Gastrocnemius medialis (tissue), 4 donors: ENCODE measurements at regions not wholly inside any gene's neighbourhood (a gene's known extent, or its start where the extent isn't known, plus 50 kb on each side); places are given as distances from the start of the nearest gene placed in this dataset.
"Not testable (repeated sequence)": the region's sequence is repeated elsewhere in the genome, so short reads cannot be mapped to it uniquely, and the experiment has no call there.

Experiments used
- ATAC-seq, 2 donors: fragments of 150-250 bp; one replicate each; pipeline ENCODE4 v1.9.1; 2016
- DNase-seq, 2 donors: peaks; one replicate each; pipeline ENCODE4 v3.0.0-alpha.2; 2019
- H3K27ac ChIP-seq, 4 donors: fragments of 200-600 bp; sonication (generic); 1 replicate in 1 of 4; 2 replicates in 3 of 4; pipeline ENCODE4 v1.5.1; 2016 to 2018; ENCODE audit warnings: mild to moderate bottlenecking in 2 of 4, moderate library complexity in 1 of 4
- H3K27me3 ChIP-seq, 3 donors: fragments of 200-600 bp; sonication (generic) in 2 of 3; 1 replicate in 1 of 3; 2 replicates in 2 of 3; pipeline versions ENCODE4 v1.5.1 to v1.6.0; 2016 to 2019; ENCODE audit warnings: mild to moderate bottlenecking in 1 of 3, moderate library complexity in 1 of 3
- H3K36me3 ChIP-seq, 2 donors: fragments of 200-600 bp; sonication (generic) in 1 of 2; one replicate each; pipeline ENCODE4 v1.5.1; 2017 to 2018
- H3K4me1 ChIP-seq, 2 donors: fragments of 200-600 bp; sonication (generic) in 1 of 2; one replicate each; pipeline ENCODE4 v1.5.1; 2016 to 2017; ENCODE audit warnings: mild to moderate bottlenecking in 2 of 2
- H3K4me3 ChIP-seq, 4 donors: fragments of 200-600 bp; sonication (generic) in 3 of 4; 1 replicate in 1 of 4; 2 replicates in 3 of 4; pipeline ENCODE4 v1.5.1; 2016 to 2019; ENCODE audit warnings: mild to moderate bottlenecking in 2 of 4
- H3K9me3 ChIP-seq, 3 donors: fragments of 200-600 bp; sonication (generic) in 2 of 3; 1 replicate in 1 of 3; 2 replicates in 2 of 3; pipeline ENCODE4 v1.5.1; 2016 to 2019
- CTCF ChIP-seq, 5 experiments: fragments of 450-650 bp in 3 of 5; fragments of 200-600 bp in 2 of 5; sonication (generic) in 2 of 5; IDR thresholded peaks in 4 of 5; conservative IDR thresholded peaks in 1 of 5; 1 replicate in 4 of 5; 2 replicates in 1 of 5; pipeline ENCODE4 v1.5.1; 2016 to 2019; ENCODE audit warnings: antibody characterized with exemption in 5 of 5, mild to moderate bottlenecking in 3 of 5, moderate library complexity in 3 of 5
- POLR2A ChIP-seq, 2 donors: fragments of 450-650 bp; IDR thresholded peaks; one replicate each; pipeline ENCODE4 v1.6.1; 2017; ENCODE audit warnings: antibody characterized with exemption in 2 of 2, mild to moderate bottlenecking in 2 of 2, moderate library complexity in 2 of 2
- in situ Hi-C, 4 donors: fragments of 200-750 bp; cut with MboI; loops; one replicate each; pipeline versions ENCODE4 v1.15.0 to v1.8.0; 2017; ENCODE audit warnings: low sequenced_read_pairs in 4 of 4
- intact Hi-C: fragments of 100-400 bp; cut with DNase I; formaldehyde crosslinking; loops from one replicate; pipeline ENCODE4 v1.15.1; 2023; ENCODE audit warnings: low total_unique reads

GRCh38 chr3:144023543-144023942 lies 51.9 kb downstream of the DIPK2A start:
- H3K4me3 ChIP-seq, intact Hi-C loops, DNase-seq, ATAC-seq, H3K36me3 ChIP-seq, H3K4me1 ChIP-seq, H3K9me3 ChIP-seq, H3K27me3 ChIP-seq, in situ Hi-C loops, H3K27ac ChIP-seq: not testable (repeated sequence)

- Histone ChIP-seq H3K27me3 (no peaks in the 10 kb centered on the region), H3K27ac (no peak overlapping the region), H3K36me3 (no peaks in the 10 kb centered on the region), H3K9me3 (no peaks in the 10 kb centered on the region), H3K4me1 (peaks cover 0 to 4% of the 10 kb centered on the region in 2 donors), H3K4me3 (no peak overlapping the region)
- DNase-seq (no peak), ATAC-seq (no peak)
- TF ChIP-seq CTCF (IDR thresholded peaks at IDR 0.05 in 4 of 5, conservative IDR thresholded peaks at IDR 0.05 in 1 of 5) (no peak), POLR2A (IDR thresholded peaks at IDR 0.05) (no peak)
- intact Hi-C loops: no loop called here
- in situ Hi-C loops: no loop called here
These were observed 57.3 kb downstream of the DIPK2A start for GRCh38 chr3:144028798-144029411.

- Histone ChIP-seq H3K4me1 (peaks cover 0 to 4% of the 10 kb centered on the region in 2 donors), H3K36me3 (no peaks in the 10 kb centered on the region), H3K27me3 (no peaks in the 10 kb centered on the region), H3K9me3 (no peaks in the 10 kb centered on the region), H3K4me3 (no peak overlapping the region), H3K27ac (no peak overlapping the region)
- TF ChIP-seq POLR2A (IDR thresholded peaks at IDR 0.05): no peak
- TF ChIP-seq CTCF (IDR thresholded peaks at IDR 0.05 in 4 of 5, conservative IDR thresholded peaks at IDR 0.05 in 1 of 5): no peak
- in situ Hi-C loops (no loop called here), intact Hi-C loops (loop anchor here (5.0 kb wide), 1 partner anchor 57 kb away; the partner anchor contains the start of gene DIPK2A)
- DNase-seq (no peak), ATAC-seq (no peak)
These were observed 58.1 kb downstream of the DIPK2A start for GRCh38 chr3:144029769-144030168.

- peak; percentile 76 to 90 for ATAC-seq
- no peaks in the 10 kb centered on the region for H3K36me3 ChIP-seq
- intact Hi-C loops: loop anchor here (5.0 kb wide), 1 partner anchor 60 kb away; the partner anchor contains the start of gene DIPK2A
- no peaks in the 10 kb centered on the region for H3K27me3 ChIP-seq
- in situ Hi-C loops: no loop called here
- H3K27ac ChIP-seq: no peak overlapping the region
- H3K4me3 ChIP-seq: peak overlapping the region in 1 of 4 donors; percentile 8
- TF ChIP-seq CTCF (IDR thresholded peaks at IDR 0.05 in 4 of 5, conservative IDR thresholded peaks at IDR 0.05 in 1 of 5) (no peak), POLR2A (IDR thresholded peaks at IDR 0.05) (no peak)
- peaks cover 0 to 4% of the 10 kb centered on the region in 2 donors for H3K4me1 ChIP-seq
- no peaks in the 10 kb centered on the region for H3K9me3 ChIP-seq
- peak; percentile 19 to 70 for DNase-seq
These were observed 60.3 kb downstream of the DIPK2A start for GRCh38 chr3:144031938-144032337.

- in situ Hi-C loops (no loop called here), intact Hi-C loops (loop anchor here (5.0 kb wide), 1 partner anchor 60 kb away; the partner anchor contains the start of gene DIPK2A)
- H3K27ac ChIP-seq: no peak overlapping the region
- peak overlapping the region in 1 of 4 donors; percentile 8 for H3K4me3 ChIP-seq
- H3K27me3 ChIP-seq: no peaks in the 10 kb centered on the region
- no peak for DNase-seq
- TF ChIP-seq CTCF (IDR thresholded peaks at IDR 0.05 in 4 of 5, conservative IDR thresholded peaks at IDR 0.05 in 1 of 5) (no peak), POLR2A (IDR thresholded peaks at IDR 0.05) (no peak)
- no peaks in the 10 kb centered on the region for H3K9me3 ChIP-seq
- ATAC-seq: no peak
- no peaks in the 10 kb centered on the region for H3K36me3 ChIP-seq
- peaks cover 0 to 4% of the 10 kb centered on the region in 2 donors for H3K4me1 ChIP-seq
These were observed 61.1 kb downstream of the DIPK2A start for GRCh38 chr3:144032531-144033239.
